ENCODE measurements at regions not wholly inside any gene's neighbourhood (a gene's known extent, or its start where the extent isn't known, plus 50 kb on each side); places are given as distances from the start of the nearest gene placed in this dataset.

DNA sequence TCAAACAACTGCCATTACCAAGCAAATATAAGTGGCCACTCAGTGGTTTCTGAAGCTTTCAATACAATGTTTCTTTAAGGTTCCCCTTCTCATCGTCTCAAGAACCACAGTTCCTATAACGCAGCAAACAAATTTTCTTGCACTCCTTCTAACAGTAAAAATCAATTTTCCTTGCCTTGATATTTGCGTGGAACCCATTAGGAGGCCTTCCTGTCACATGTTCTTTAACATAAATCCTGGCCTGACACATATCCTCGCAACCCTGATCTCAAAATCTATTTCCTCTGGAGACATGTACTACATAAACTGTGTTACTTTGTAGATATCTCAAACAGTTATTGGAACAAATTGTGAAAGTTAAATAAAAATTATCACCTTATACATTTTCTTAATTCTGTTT is 65.9 kb upstream of the MANEA start:
- DNase-seq, result peak in 1 of 3 experiments; percentile 15

GRCh38 chr6:95515975-95516374 is 61.4 kb upstream of the MANEA start:
- DNase-seq, result no peak

DNA sequence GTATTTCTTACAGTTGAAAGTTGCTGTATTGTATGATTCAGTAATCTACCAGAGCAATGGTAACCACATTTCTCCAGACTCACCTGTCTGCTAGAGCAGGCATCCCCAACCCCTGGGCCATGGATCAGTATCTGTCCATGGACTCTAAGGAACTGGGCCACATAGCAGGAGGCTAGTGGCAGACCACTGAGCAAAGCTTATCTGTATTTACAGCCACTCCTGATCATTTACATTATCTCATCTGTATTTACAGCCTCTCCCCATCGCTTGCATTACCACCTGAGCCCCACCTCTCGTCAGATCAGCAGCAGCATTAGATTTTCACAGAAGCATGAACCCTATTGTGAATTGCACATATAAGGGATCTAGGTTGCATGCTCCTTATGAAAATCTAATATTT is 60.3 kb upstream of the MANEA start:
- DNase-seq, result no peak

- DNase-seq, result peak in 1 of 3 experiments; percentile 3
Measured at GRCh38 chr6:95517568-95517967, 59.8 kb upstream of the MANEA start.

- no peak for DNase-seq
Measured at GRCh38 chr6:95518630-95519227, 58.6 kb upstream of the MANEA start.

- no peak for DNase-seq
Measured at GRCh38 chr6:95519228-95520037, 57.9 kb upstream of the MANEA start.

- DNase-seq, result no peak
Measured at GRCh38 chr6:95521181-95521580, 56.2 kb upstream of the MANEA start.
